BE2C (cell line): ENCODE measurements at regions not wholly inside any gene's neighbourhood (a gene's known extent, or its start where the extent isn't known, plus 50 kb on each side); places are given as distances from the start of the nearest gene placed in this dataset.

ENCODE experiments used
- DNase-seq: peaks from one replicate; pipeline ENCODE4 v3.0.0-alpha.2; 2020
- H3K27me3 ChIP-seq: fragments of 250-450 bp; sonication (Bioruptor Pico); 2 replicates; pipeline ENCODE4 v1.5.1; 2020; ENCODE audit warnings: mild to moderate bottlenecking
- H3K36me3 ChIP-seq: fragments of 250-450 bp; sonication (Bioruptor Pico); 2 replicates; pipeline ENCODE4 v1.5.1; 2020; ENCODE audit warnings: mild to moderate bottlenecking
- H3K4me1 ChIP-seq: fragments of 250-450 bp; sonication (Bioruptor Pico); 2 replicates; pipeline ENCODE4 v1.5.1; 2020
- H3K4me3 ChIP-seq: 2 replicates; pipeline ENCODE4 v1.5.1; 2011; ENCODE audit warnings: low read depth, low read length
- H3K9me3 ChIP-seq: fragments of 250-450 bp; sonication (Bioruptor Pico); 2 replicates; pipeline ENCODE4 v1.5.1; 2020
- CTCF ChIP-seq: IDR thresholded peaks from 2 replicates; pipeline ENCODE4 v1.5.1; 2012; ENCODE audit warnings: mild to moderate bottlenecking, low read depth, low read length

GRCh38 chr3:194928831-194929577 lies 243.3 kb downstream of the FAM43A start:
- H3K36me3 ChIP-seq = no peaks in the 10 kb centered on the region
- DNase-seq = no peak
- peaks cover 4% of the 10 kb centered on the region for H3K9me3 ChIP-seq
- H3K4me1 ChIP-seq = peaks cover 10% of the 10 kb centered on the region
- H3K4me3 ChIP-seq = no peak overlapping the region
- no peak for TF ChIP-seq CTCF
- no peaks in the 10 kb centered on the region for H3K27me3 ChIP-seq

GRCh38 chr3:194929578-194929960 lies 243.9 kb downstream of the FAM43A start:
- Histone ChIP-seq H3K27me3 (no peaks in the 10 kb centered on the region), H3K4me3 (no peak overlapping the region), H3K9me3 (peaks cover 4% of the 10 kb centered on the region), H3K4me1 (peaks cover 10% of the 10 kb centered on the region), H3K36me3 (no peaks in the 10 kb centered on the region)
- TF ChIP-seq CTCF = no peak
- no peak for DNase-seq

GRCh38 chr3:194930377-194931204 lies 244.9 kb downstream of the FAM43A start:
- DNase-seq = no peak
- Histone ChIP-seq H3K4me3 (no peak overlapping the region), H3K4me1 (peaks cover 10% of the 10 kb centered on the region), H3K36me3 (no peaks in the 10 kb centered on the region), H3K9me3 (peaks cover 4% of the 10 kb centered on the region), H3K27me3 (no peaks in the 10 kb centered on the region)
- no peak for TF ChIP-seq CTCF

GRCh38 chr3:194931347-194931746 lies 245.7 kb downstream of the FAM43A start:
- H3K4me1 ChIP-seq = peaks cover 10% of the 10 kb centered on the region
- H3K4me3 ChIP-seq = no peak overlapping the region
- no peaks in the 10 kb centered on the region for H3K36me3 ChIP-seq
- DNase-seq = no peak
- TF ChIP-seq CTCF = no peak
- peaks cover 4% of the 10 kb centered on the region for H3K9me3 ChIP-seq
- H3K27me3 ChIP-seq = no peaks in the 10 kb centered on the region

GRCh38 chr3:194931865-194932264 lies 246.2 kb downstream of the FAM43A start:
- no peaks in the 10 kb centered on the region for H3K36me3 ChIP-seq
- H3K4me3 ChIP-seq = no peak overlapping the region
- no peaks in the 10 kb centered on the region for H3K27me3 ChIP-seq
- no peak for TF ChIP-seq CTCF
- DNase-seq = no peak
- H3K9me3 ChIP-seq = peaks cover 4% of the 10 kb centered on the region
- peaks cover 10% of the 10 kb centered on the region for H3K4me1 ChIP-seq

GRCh38 chr3:194933465-194933864 lies 247.8 kb downstream of the FAM43A start:
- no peak for DNase-seq
- TF ChIP-seq CTCF = no peak

More at GRCh38 chr3:194933465-194933864, 247.8 kb downstream of the FAM43A start:
- H3K9me3 ChIP-seq = peaks cover 4% of the 10 kb centered on the region
- H3K4me1 ChIP-seq = peaks cover 10% of the 10 kb centered on the region
- no peak overlapping the region for H3K4me3 ChIP-seq
- no peaks in the 10 kb centered on the region for H3K27me3 ChIP-seq
- no peaks in the 10 kb centered on the region for H3K36me3 ChIP-seq
